HG03558 (cell line): ENCODE measurements at regions not wholly inside any gene's neighbourhood (a gene's known extent, or its start where the extent isn't known, plus 50 kb on each side); places are given as distances from the start of the nearest gene placed in this dataset.

Source experiments
- ATAC-seq: cut with Tn5 transposase; IDR thresholded peaks from one replicate; pipeline ENCODE4 v1.9.1; 2021; ENCODE audit warnings: moderate number of reproducible peaks; ENCODE audit not compliant: unreplicated experiment; ENCODE audit errors: extremely low read depth

GRCh38 chr5:155732587-155733376, 594.2 kb upstream of the SGCD start:
- ATAC-seq, result no peak

DNA sequence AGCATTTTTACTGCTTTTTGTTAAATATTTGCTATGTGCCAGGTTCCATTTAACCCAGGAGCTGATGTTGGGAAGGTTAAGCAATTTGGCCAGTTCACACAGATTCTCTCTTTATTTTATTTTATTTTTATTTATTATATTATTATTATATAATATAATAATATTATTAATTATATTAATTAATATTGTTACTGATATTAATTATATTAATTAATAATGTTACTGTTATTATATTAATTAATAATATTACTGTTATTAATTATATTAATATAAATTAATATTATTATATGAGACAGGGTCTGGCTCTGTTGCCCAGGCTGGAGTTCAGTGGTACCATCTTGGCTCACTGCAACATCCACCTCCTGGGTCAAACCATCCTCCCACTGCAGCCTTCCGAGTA, 593.0 kb upstream of the SGCD start:
- ATAC-seq, result no peak

DNA sequence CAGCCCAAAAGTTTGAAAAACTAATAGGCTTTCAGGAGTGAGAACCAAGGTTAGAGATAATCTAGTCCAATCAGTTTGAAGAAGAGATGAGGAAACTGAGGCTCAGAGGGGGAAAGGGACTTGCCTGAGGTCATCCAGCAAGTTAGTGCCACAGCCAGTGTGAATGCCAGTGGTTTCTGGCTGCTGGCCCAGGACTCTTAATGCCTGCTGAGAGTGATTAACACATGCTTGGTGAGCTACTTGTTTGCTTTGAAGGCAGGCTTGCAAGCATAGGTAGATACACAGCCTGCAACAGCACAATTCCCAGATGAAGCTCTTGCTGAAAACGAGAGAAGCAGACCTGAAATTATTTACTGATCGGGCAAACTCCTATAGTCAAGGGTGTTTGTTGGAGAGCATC, 591.6 kb upstream of the SGCD start:
- no peak for ATAC-seq

DNA sequence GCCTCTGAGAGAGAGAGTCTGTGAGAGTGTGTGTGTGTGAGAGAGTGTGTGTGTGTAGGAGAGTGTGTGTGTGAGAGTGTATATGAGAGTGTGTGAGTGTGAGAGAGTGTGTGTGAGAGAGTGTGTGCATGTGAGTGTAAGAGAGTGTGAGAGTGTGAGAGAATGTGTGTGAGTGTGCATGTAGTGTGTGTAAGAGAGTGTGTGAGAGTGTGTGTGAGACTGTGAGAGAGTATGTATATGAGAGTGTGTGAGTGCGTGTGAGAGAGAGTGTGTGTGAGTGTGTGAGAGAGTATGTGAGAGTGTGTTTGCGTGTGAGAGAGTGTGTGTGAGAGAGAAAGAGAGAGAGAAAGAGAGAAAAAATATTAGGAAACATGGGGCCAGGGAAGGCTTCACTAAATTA, 588.3 kb upstream of the SGCD start:
- ATAC-seq, result no peak

DNA sequence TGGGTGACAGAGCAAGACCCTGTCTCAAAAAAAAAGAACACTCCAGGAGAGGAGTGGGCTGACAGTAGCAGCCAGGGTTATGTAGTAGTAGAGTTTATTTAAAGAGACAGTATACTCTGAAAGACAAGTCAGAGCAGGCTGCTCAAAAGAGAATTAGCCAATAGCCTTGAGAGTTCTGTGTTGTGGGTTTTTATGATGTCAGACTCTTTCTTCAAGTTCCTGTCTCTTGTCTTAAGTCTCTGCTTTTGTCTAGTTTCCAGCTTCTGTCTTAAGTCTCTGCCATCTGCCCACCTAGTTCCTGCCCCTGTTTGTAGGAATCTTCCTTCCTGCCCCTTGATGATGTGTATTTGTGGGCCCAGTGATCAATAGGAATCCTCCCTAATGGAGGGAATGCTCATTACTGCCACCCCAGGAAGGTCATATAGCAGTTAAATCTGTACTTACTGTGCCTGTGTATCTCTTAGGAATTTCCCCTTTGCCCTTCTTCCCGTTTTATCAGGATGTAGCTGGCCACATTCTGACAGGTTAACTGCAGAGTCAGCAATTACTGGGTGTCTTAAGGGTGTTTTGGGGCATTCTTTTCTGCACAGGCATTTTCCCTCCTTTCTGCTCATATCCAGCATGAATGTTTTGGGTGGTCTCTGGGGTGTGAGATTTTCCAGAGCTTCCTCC, 580.5 kb upstream of the SGCD start:
- ATAC-seq, result no peak

- no peak for ATAC-seq
Measured at GRCh38 chr5:155750101-155750500, 576.9 kb upstream of the SGCD start.

DNA sequence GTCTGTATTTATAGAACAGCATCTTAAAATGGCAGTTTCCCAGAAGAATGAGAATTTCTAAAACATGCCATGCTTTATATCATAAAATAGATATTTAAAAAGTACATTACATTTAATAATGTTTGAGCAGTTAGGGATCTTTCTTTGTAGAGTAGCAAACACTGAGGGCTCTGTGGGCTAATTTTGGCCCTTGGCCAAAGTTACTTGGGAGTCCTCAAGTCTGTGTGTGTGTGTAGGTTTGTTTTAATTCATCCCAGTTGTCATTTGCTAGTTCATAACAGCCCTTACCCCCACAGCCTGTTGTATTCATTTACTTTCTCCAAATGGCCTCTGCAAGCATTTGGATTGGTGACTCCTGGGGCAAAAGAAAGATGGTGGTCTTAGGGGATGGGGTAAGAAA, 576.4 kb upstream of the SGCD start:
- ATAC-seq, result no peak

DNA sequence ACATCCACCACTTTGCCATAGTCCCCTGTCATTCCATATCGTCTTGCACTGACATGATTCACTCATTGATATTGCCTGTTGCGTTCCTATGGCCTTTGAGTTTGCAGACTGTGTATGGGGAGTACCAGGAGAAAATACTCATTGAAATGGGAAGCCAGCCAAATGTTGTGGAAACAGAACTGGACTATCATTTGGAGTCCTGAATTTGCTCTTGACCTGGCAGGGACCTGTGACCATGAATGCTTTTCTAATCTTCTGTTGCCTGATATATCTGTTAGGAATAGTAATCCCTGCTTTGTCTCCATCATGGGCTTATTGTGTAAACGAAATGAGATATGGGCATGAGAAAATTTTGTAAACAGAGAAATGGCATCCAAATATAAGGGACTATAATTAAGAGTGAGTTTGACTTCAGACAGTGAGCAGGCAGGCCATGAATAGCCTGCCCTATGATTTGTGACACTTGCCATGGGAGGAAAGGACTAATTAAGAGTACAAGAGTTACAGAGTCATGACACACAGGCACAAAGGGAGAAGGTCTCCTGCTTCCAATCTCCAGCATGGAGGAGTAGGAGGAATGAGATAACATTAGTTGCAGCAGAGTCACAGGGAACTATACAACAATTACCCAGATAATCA, 572.9 kb upstream of the SGCD start:
- ATAC-seq, result no peak

GRCh38 chr5:155759252-155759651, 567.7 kb upstream of the SGCD start:
- ATAC-seq, result no peak

DNA sequence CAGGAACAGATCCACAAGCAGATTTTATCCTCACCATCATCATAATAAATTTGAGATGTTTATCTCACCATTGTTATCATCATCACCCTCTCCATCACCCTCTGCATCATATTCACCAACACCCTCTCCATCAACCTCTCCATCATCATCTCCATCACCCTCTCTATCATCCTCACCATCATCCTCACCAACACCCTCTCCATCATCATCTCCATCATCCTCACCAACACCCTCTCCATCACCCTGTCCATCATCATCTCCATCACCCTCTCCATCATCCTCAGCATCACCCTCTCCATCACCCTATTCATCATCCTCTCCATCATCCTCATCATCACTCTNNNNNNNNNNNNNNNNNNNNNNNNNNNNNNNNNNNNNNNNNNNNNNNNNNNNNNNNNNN, 567.0 kb upstream of the SGCD start:
- no peak for ATAC-seq

GRCh38 chr5:155761502-155761901, 565.5 kb upstream of the SGCD start:
- ATAC-seq, result no peak

GRCh38 chr5:155765715-155766114, 561.2 kb upstream of the SGCD start:
- ATAC-seq, result no peak

GRCh38 chr5:155767470-155767869, 559.5 kb upstream of the SGCD start:
- no peak for ATAC-seq

GRCh38 chr5:155768332-155768731, 558.6 kb upstream of the SGCD start:
- ATAC-seq, result no peak

DNA sequence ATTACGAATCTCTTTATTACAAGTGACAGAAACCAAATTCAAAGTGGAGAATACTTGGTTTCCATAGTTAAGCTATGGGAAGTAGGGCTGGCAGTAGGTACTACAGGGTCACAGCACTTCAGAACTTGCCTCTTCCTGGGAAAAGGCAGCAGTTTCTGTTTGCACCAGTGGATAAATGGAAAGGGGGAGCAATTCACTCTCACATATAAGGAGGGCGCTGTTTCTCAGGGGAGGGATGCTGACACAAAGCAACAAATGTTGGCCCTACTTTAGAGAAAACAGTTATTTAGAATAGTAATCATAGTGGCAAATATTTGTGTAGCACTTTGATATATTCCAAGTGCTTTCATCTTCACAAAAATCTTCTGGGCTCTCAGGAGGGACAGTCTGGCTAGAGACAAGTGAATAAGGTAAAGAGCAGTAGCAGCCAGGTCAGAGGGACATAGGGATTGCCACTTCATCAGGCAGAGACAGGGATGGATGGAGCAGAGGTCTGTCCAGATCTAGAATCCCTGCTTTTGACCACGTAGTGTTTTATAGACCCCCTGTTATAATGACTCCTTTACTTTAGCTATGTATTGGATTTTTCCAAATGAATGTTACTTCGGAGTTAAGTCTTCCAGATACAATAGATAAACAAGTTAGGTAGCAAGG, 554.8 kb upstream of the SGCD start:
- no peak for ATAC-seq

DNA sequence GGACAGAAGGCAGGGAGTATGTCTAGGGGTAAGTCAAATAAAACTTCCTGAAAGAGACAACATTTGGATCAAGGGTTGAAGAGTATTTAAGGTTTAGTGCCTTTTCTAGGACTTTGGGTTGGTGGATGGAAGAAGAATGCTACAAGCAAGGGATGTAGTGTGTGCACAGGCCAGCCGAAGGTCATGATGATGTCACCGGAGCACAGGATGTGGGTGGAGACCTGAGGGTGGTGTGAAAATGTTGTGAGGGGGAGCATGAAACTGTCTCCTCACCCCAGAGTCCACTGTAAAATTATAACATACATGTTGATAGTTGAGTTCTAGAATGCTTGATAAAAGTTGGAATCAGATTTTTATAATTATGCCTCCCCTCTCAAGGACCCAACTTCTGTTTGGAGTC, 553.3 kb upstream of the SGCD start:
- ATAC-seq, result no peak

- no peak for ATAC-seq
Measured at GRCh38 chr5:155780260-155780659, 546.7 kb upstream of the SGCD start.

- ATAC-seq, result no peak
Measured at GRCh38 chr5:155783246-155783645, 543.7 kb upstream of the SGCD start.

DNA sequence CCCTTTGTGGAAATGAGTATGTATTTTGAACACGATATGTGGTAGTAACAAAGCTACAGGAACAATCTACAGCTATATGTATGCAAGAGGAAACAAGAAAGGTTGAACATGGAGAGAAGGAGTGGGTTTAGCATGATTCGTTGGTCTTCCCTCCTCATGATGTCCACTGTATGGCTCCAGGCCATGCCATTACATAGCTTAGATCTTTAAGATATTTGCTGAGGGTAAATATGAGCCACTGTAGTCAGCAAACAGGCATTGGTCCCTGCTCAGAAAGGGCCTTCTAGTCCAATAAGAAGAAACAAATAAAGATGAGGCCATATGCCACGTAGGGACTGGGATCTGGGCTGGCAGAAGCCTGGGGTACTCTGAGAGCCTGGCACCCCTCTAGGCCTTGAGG, 543.2 kb upstream of the SGCD start:
- ATAC-seq, result no peak

DNA sequence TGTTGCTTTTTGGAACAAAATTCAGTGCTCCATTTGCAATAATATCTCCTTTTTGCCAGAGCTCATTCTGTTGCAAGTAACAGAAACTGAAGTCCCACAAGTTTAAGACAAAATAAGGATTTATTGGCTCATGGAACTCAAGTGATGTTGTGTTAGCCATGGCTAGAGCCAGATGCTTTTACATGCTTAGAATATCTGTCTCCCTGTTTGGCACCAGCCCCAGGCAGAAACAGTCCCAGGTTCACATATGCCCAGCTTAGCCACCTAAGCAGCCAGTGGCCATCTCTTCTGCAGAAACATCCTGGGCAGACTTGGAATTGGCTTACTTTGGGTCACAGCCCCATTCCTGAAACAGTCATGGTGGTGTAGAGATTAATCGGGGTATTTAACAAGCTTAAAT, 540.9 kb upstream of the SGCD start:
- ATAC-seq, result no peak

- ATAC-seq, result no peak
Measured at GRCh38 chr5:155792873-155793272, 534.1 kb upstream of the SGCD start.
